ENCODE measurements at regions not wholly inside any gene's neighbourhood (a gene's known extent, or its start where the extent isn't known, plus 50 kb on each side); places are given as distances from the start of the nearest gene placed in this dataset.

DNA sequence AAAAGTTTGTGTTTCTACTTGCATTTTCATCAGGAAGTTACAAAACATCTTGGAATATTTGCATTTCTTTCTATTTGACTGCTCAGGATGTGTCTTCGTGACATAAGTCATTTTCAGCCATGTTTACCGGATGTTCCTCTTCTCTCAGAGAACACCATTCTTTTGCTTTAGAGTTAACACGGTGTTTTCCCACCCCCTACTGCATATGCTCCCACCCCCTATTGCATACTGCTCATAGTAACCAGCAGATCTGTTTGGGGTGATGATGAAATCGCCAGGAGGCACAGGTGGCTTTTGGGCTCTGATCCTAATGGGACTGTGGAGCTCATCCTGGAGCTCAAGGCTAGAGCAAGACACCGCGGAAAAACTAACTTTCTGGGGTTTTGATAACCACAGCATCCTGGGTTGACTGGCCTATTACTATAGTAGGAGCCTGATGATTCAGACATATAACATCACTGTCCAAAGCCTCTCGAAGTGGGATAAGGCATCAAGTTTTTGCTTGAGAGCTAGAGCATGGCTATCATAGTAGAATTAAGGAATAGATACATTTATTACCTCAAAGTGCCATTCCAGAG is 65.1 kb upstream of the BET1 start:
- Histone ChIP-seq H3K4me1 (ENCODE audit: control insufficient read depth, insufficient read depth, low read length) (no peaks in the 10 kb centered on the region), H3K9me3 (ENCODE audit: control insufficient read depth in 2 of 2, low read length in 2 of 2) (no peaks in the 10 kb centered on the region), H3K9ac (ENCODE audit: low read length in 2 of 2) (no peak overlapping the region), H3K27ac (ENCODE audit: low read length) (no peak overlapping the region), H3K27me3 (ENCODE audit: control insufficient read depth in 1 of 2, insufficient read depth in 2 of 2, low read length in 2 of 2) (no peaks in the 10 kb centered on the region), H3K36me3 (ENCODE audit: control insufficient read depth in 2 of 2, insufficient read depth in 2 of 2, low read length in 2 of 2) (no peaks in the 10 kb centered on the region), H3K4me3 (ENCODE audit: low read length in 2 of 2) (no peak overlapping the region)

DNA sequence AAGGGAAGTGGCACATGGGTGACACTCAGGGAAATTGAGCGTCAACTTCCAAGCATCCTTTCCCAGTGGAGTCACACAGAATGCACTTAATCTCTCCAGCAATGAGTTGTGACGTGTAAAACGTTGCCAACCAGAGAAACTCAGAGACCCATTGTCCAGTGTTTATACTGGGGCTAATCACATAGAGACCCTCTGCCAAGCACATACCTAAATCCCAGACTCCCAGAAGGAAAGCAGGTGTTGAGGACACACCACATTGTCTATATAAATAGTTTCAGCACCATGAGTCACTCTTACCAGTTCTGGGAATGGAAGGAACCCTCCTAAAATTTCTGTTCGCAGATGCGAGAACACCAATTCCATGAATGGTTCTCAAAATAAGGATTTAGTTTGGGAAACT is 76.4 kb upstream of the BET1 start:
- Histone ChIP-seq H3K36me3 (ENCODE audit: control insufficient read depth in 2 of 2, insufficient read depth in 2 of 2, low read length in 2 of 2) (no peaks in the 10 kb centered on the region), H3K4me3 (ENCODE audit: low read length in 2 of 2) (no peak overlapping the region), H3K4me1 (ENCODE audit: control insufficient read depth, insufficient read depth, low read length) (no peaks in the 10 kb centered on the region), H3K9ac (ENCODE audit: low read length in 2 of 2) (no peak overlapping the region), H3K27me3 (ENCODE audit: control insufficient read depth in 1 of 2, insufficient read depth in 2 of 2, low read length in 2 of 2) (peaks cover 0 to 8% of the 10 kb centered on the region in 2 donors), H3K9me3 (ENCODE audit: control insufficient read depth in 2 of 2, low read length in 2 of 2) (no peaks in the 10 kb centered on the region), H3K27ac (ENCODE audit: low read length) (no peak overlapping the region)

DNA sequence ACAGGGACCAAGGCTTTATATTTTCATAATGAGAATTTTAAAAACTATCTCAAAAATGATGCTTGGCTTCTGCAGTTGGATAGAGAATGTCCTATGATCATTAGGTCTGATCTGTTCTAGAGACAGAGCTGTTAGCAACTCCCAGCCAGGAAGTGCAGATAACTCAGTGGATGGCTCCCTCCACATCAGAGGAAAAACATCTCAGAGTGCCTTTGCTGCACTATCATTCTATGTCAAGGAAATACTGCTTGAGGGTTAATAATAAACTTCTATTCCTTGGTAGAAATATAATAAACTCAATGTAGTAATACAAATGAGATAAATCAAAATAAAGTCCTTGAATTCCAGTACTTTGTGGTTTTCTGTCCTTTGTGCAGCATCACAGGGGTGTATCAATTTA is 78.0 kb upstream of the BET1 start:
- Histone ChIP-seq H3K9me3 (ENCODE audit: control insufficient read depth in 2 of 2, low read length in 2 of 2) (no peaks in the 10 kb centered on the region), H3K4me1 (ENCODE audit: control insufficient read depth, insufficient read depth, low read length) (no peaks in the 10 kb centered on the region), H3K27ac (ENCODE audit: low read length) (no peak overlapping the region), H3K27me3 (ENCODE audit: control insufficient read depth in 1 of 2, insufficient read depth in 2 of 2, low read length in 2 of 2) (peaks cover 0 to 8% of the 10 kb centered on the region in 2 donors), H3K9ac (ENCODE audit: low read length in 2 of 2) (no peak overlapping the region), H3K4me3 (ENCODE audit: low read length in 2 of 2) (no peak overlapping the region), H3K36me3 (ENCODE audit: control insufficient read depth in 2 of 2, insufficient read depth in 2 of 2, low read length in 2 of 2) (no peaks in the 10 kb centered on the region)

DNA sequence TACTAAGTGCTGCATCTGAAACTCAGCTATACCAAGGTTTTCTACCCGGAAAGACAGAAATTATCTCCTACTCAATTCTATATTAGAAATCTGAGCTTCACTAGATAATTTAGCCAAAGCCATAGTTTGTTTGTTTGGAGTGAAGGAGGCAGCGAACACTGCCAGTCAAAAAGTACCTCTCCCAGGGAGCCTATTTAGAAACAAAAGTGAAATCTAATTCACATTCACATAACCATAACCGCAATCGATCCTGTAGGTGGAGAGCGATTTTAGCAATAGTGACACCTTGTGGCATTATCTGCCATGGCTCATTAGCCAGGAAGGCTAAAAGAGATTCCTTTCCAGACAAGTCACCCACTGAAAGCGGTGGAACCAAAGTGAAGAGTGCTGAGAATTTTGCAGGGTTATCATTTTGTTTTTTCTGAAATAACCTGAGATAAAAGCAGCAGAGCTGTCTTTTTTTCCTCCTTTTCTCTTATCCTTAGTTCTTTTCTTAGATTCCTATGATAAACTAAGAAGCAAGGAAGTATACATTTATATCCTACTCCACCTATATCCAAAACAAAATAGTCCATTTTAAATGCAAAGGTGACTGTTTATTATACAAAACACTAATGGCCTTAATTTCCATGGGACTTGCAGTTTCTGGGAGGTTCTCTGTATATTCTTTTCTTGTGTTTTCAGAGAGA is 83.7 kb upstream of the BET1 start:
- H3K9ac ChIP-seq (ENCODE audit: low read length in 2 of 2): peak overlapping the region in 1 of 2 donors; percentile 22
- peak overlapping the region; percentile 24 to 56 for H3K4me3 ChIP-seq (ENCODE audit: low read length in 2 of 2)
- no peak overlapping the region for H3K27ac ChIP-seq (ENCODE audit: low read length)
- H3K36me3 ChIP-seq (ENCODE audit: control insufficient read depth in 2 of 2, insufficient read depth in 2 of 2, low read length in 2 of 2): no peaks in the 10 kb centered on the region
- no peaks in the 10 kb centered on the region for H3K27me3 ChIP-seq (ENCODE audit: control insufficient read depth in 1 of 2, insufficient read depth in 2 of 2, low read length in 2 of 2)
- no peaks in the 10 kb centered on the region for H3K9me3 ChIP-seq (ENCODE audit: control insufficient read depth in 2 of 2, low read length in 2 of 2)
- H3K4me1 ChIP-seq (ENCODE audit: control insufficient read depth, insufficient read depth, low read length): no peaks in the 10 kb centered on the region

DNA sequence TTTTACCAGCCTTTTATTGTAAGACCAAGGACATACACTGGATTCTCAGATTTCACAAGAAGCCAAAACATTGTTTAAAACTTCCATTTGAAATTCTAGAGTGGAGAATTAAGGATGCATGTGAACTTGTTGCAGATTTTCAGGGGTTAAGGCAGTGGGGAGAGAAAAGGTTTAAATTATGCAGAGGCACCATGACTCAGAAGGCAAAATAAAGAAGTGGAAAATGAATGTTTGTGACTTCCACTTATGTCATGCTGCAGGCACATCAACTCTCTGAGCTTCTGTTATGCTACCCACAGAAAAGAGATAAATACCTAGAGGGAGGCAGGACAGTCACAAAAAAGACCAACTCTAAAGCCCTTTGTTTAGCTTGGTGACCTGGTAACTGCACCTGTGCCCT is 84.4 kb upstream of the BET1 start:
- Histone ChIP-seq H3K9me3 (ENCODE audit: control insufficient read depth in 2 of 2, low read length in 2 of 2) (no peaks in the 10 kb centered on the region), H3K27me3 (ENCODE audit: control insufficient read depth in 1 of 2, insufficient read depth in 2 of 2, low read length in 2 of 2) (no peaks in the 10 kb centered on the region), H3K4me3 (ENCODE audit: low read length in 2 of 2) (no peak overlapping the region), H3K4me1 (ENCODE audit: control insufficient read depth, insufficient read depth, low read length) (no peaks in the 10 kb centered on the region), H3K36me3 (ENCODE audit: control insufficient read depth in 2 of 2, insufficient read depth in 2 of 2, low read length in 2 of 2) (no peaks in the 10 kb centered on the region), H3K9ac (ENCODE audit: low read length in 2 of 2) (no peak overlapping the region), H3K27ac (ENCODE audit: low read length) (no peak overlapping the region)

DNA sequence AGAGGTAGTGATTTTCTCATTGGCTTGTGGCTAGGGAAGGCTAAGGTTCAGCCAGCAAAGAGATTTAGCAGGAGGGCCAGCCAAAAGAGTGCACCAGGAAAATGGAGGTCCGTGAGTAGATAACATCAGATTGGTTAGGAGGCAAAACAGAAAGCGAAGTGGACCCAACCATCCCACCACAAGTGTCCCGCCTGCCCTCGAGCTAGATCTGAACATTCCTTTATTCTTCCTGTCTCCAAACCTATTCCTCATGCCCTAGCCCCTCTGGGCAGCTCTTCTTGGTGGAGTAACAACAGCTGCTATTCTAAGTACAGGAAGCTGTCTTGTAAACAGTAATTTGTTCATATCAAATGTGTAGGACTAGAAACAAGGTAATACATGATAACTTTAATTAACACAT is 85.7 kb upstream of the BET1 start:
- H3K27me3 ChIP-seq (ENCODE audit: control insufficient read depth in 1 of 2, insufficient read depth in 2 of 2, low read length in 2 of 2): no peaks in the 10 kb centered on the region
- H3K4me1 ChIP-seq (ENCODE audit: control insufficient read depth, insufficient read depth, low read length): no peaks in the 10 kb centered on the region
- no peaks in the 10 kb centered on the region for H3K36me3 ChIP-seq (ENCODE audit: control insufficient read depth in 2 of 2, insufficient read depth in 2 of 2, low read length in 2 of 2)
- H3K4me3 ChIP-seq (ENCODE audit: low read length in 2 of 2): no peak overlapping the region
- no peaks in the 10 kb centered on the region for H3K9me3 ChIP-seq (ENCODE audit: control insufficient read depth in 2 of 2, low read length in 2 of 2)
- no peak overlapping the region for H3K9ac ChIP-seq (ENCODE audit: low read length in 2 of 2)
- no peak overlapping the region for H3K27ac ChIP-seq (ENCODE audit: low read length)

DNA sequence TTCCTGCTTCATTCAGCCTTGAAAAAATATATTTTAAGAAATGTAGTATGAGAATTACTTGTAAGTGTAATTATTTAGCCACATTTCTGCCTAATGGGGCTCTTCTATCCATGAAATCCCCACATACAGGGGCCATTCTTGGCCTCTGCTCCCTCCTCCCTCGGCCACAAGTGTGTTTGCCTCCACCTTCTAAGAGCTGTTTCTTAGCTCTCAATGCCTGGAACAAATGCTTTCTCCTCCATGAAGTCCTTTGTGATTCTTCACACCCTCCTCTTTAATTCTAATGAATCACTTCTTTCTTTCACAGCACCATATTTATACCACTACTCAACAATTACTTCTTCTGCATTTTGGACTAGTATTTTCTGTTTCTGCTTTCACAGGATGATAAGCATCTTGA is 88.8 kb upstream of the BET1 start:
- H3K36me3 ChIP-seq (ENCODE audit: control insufficient read depth in 2 of 2, insufficient read depth in 2 of 2, low read length in 2 of 2): no peaks in the 10 kb centered on the region
- H3K4me3 ChIP-seq (ENCODE audit: low read length in 2 of 2): no peak overlapping the region
- no peaks in the 10 kb centered on the region for H3K9me3 ChIP-seq (ENCODE audit: control insufficient read depth in 2 of 2, low read length in 2 of 2)
- no peak overlapping the region for H3K27ac ChIP-seq (ENCODE audit: low read length)
- H3K9ac ChIP-seq (ENCODE audit: low read length in 2 of 2): no peak overlapping the region
- no peaks in the 10 kb centered on the region for H3K27me3 ChIP-seq (ENCODE audit: control insufficient read depth in 1 of 2, insufficient read depth in 2 of 2, low read length in 2 of 2)
- no peaks in the 10 kb centered on the region for H3K4me1 ChIP-seq (ENCODE audit: control insufficient read depth, insufficient read depth, low read length)

DNA sequence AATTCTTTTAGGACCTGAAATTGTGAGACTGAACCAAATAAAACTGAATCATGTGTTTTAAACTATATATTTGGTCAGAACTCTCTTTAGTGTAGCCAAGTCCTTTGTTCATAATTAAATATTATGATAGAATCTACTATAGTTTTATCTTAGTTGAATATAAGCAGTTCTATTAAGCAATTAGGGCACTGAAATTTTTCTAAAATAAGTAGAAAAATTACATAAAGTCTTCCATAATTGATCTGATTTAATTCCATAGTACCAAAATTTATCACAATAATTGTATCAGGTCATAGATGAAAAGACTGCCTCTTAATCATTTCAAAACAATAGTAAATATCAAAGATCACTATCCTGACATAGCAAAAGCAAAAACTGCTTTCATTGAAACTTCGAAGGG is 90.1 kb upstream of the BET1 start:
- no peaks in the 10 kb centered on the region for H3K27me3 ChIP-seq (ENCODE audit: control insufficient read depth in 1 of 2, insufficient read depth in 2 of 2, low read length in 2 of 2)
- H3K9me3 ChIP-seq (ENCODE audit: control insufficient read depth in 2 of 2, low read length in 2 of 2): no peaks in the 10 kb centered on the region
- no peak overlapping the region for H3K27ac ChIP-seq (ENCODE audit: low read length)
- no peaks in the 10 kb centered on the region for H3K4me1 ChIP-seq (ENCODE audit: control insufficient read depth, insufficient read depth, low read length)
- no peaks in the 10 kb centered on the region for H3K36me3 ChIP-seq (ENCODE audit: control insufficient read depth in 2 of 2, insufficient read depth in 2 of 2, low read length in 2 of 2)
- H3K4me3 ChIP-seq (ENCODE audit: low read length in 2 of 2): no peak overlapping the region
- H3K9ac ChIP-seq (ENCODE audit: low read length in 2 of 2): no peak overlapping the region

DNA sequence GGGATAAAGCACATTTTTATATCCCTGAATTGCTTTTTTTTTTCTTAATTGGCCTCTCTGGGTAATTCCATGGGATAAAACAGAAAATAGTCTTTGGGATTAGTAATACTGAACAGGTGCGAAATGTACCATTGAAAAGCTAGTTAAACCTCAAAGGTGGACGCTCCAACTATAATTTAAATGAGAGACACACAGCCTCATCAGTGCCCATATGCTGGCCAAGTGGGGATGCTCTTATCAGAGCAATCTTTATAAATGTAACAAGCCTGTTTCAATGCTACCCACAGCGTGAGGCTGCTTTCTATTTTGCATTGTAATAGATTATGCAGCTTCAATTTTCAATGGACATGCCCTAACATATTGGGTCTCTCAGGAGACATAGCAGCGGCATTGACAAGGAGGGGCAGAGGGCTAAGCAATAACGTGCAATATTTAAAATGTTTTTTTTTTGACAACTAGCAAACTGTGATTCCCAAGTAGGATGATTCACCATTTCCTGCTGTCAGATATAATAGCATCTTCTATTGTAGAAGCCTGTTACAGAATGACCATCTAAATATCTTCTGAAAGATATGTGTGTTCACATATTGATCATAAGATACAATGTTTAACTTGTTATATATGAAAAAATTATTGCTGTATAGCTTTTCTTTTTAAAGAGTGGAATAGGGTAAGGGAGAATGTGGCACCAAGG is 91.3 kb upstream of the BET1 start:
- H3K27ac ChIP-seq (ENCODE audit: low read length): no peak overlapping the region
- H3K9ac ChIP-seq (ENCODE audit: low read length in 2 of 2): no peak overlapping the region
- H3K27me3 ChIP-seq (ENCODE audit: control insufficient read depth in 1 of 2, insufficient read depth in 2 of 2, low read length in 2 of 2): no peaks in the 10 kb centered on the region
- H3K9me3 ChIP-seq (ENCODE audit: control insufficient read depth in 2 of 2, low read length in 2 of 2): no peaks in the 10 kb centered on the region
- no peak overlapping the region for H3K4me3 ChIP-seq (ENCODE audit: low read length in 2 of 2)
- H3K36me3 ChIP-seq (ENCODE audit: control insufficient read depth in 2 of 2, insufficient read depth in 2 of 2, low read length in 2 of 2): no peaks in the 10 kb centered on the region
- no peaks in the 10 kb centered on the region for H3K4me1 ChIP-seq (ENCODE audit: control insufficient read depth, insufficient read depth, low read length)

DNA sequence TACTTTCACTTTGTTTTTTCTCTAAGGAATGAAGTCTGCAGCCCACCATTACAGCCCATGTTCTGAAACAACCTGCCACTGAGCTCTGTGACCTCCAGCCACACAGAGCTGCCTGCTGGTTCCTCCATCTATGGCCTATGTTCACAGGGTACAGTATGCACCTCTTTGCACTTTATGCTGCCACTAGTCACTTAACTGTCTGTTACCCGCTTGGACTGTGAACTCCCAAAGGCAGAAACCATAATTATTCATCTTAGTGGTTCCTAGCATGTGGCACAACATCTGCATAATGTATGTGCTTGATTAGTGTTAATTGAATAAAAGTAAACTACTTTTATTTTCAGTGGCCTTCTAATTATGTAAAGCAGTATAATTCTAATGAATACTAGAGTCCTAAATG is 95.5 kb upstream of the BET1 start:
- H3K4me3 ChIP-seq (ENCODE audit: low read length in 2 of 2): no peak overlapping the region
- H3K27me3 ChIP-seq (ENCODE audit: control insufficient read depth in 1 of 2, insufficient read depth in 2 of 2, low read length in 2 of 2): no peaks in the 10 kb centered on the region
- H3K36me3 ChIP-seq (ENCODE audit: control insufficient read depth in 2 of 2, insufficient read depth in 2 of 2, low read length in 2 of 2): no peaks in the 10 kb centered on the region
- H3K4me1 ChIP-seq (ENCODE audit: control insufficient read depth, insufficient read depth, low read length): no peaks in the 10 kb centered on the region
- H3K27ac ChIP-seq (ENCODE audit: low read length): no peak overlapping the region
- no peak overlapping the region for H3K9ac ChIP-seq (ENCODE audit: low read length in 2 of 2)
- H3K9me3 ChIP-seq (ENCODE audit: control insufficient read depth in 2 of 2, low read length in 2 of 2): no peaks in the 10 kb centered on the region

DNA sequence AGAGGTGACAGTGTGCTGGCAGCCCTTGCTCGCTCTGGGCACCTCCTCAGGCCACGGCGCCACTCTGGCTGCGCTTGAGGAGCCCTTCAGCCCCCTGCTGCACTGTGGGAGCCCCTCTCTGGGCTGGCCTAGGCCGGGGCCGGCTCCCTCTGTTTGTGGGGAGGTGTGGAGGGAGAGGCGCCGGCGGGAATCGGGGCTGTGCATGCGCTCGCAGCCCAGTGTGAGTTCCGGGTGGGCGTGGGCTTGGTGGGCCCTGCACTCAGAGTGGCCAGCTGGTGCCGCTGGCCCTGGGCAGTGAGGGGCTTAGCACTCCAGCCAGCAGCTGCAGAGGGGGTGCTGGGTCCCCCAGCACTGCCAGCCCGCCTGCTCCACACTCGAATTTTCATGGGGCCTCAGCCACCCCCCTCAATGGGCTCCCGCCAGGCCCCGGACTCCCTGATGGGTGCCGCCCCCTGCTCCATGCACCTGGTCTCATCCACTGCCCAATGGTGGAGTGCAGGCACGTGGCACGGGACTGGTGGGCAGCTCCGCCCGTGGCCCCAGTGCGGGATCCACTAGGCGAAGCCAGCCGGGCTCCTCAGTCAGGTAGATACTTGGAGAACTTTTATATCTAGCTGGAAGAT is 96.7 kb upstream of the BET1 start:
- H3K36me3 ChIP-seq (ENCODE audit: control insufficient read depth in 2 of 2, insufficient read depth in 2 of 2, low read length in 2 of 2): no peaks in the 10 kb centered on the region

More for the DNA sequence above, 96.7 kb upstream of the BET1 start:
- H3K4me1 ChIP-seq (ENCODE audit: control insufficient read depth, insufficient read depth, low read length): no peaks in the 10 kb centered on the region
- H3K9ac ChIP-seq (ENCODE audit: low read length in 2 of 2): no peak overlapping the region
- H3K9me3 ChIP-seq (ENCODE audit: control insufficient read depth in 2 of 2, low read length in 2 of 2): no peaks in the 10 kb centered on the region
- H3K4me3 ChIP-seq (ENCODE audit: low read length in 2 of 2): no peak overlapping the region
- no peak overlapping the region for H3K27ac ChIP-seq (ENCODE audit: low read length)
- no peaks in the 10 kb centered on the region for H3K27me3 ChIP-seq (ENCODE audit: control insufficient read depth in 1 of 2, insufficient read depth in 2 of 2, low read length in 2 of 2)

All from stomach smooth muscle (tissue), 2 donors.